ENCODE measurements at regions not wholly inside any gene's neighbourhood (a gene's known extent, or its start where the extent isn't known, plus 50 kb on each side); places are given as distances from the start of the nearest gene placed in this dataset.

- no peak for TF ChIP-seq POLR2AphosphoS5 (IDR thresholded peaks at IDR 0.05)
- TF ChIP-seq CTCF (IDR thresholded peaks at IDR 0.05), result no peak
Observed at GRCh38 chr20:63093966-63094766, 87.4 kb upstream of the BHLHE23 start.
